BE2C (cell line): ENCODE measurements at regions not wholly inside any gene's neighbourhood (a gene's known extent, or its start where the extent isn't known, plus 50 kb on each side); places are given as distances from the start of the nearest gene placed in this dataset.
"Not testable (repeated sequence)": the region's sequence is repeated elsewhere in the genome, so short reads cannot be mapped to it uniquely, and the experiment has no call there.

Source experiments
- DNase-seq: peaks from one replicate; pipeline ENCODE4 v3.0.0-alpha.2; 2020
- H3K27me3 ChIP-seq: fragments of 250-450 bp; sonication (Bioruptor Pico); 2 replicates; pipeline ENCODE4 v1.5.1; 2020; ENCODE audit warnings: mild to moderate bottlenecking
- H3K36me3 ChIP-seq: fragments of 250-450 bp; sonication (Bioruptor Pico); 2 replicates; pipeline ENCODE4 v1.5.1; 2020; ENCODE audit warnings: mild to moderate bottlenecking
- H3K4me1 ChIP-seq: fragments of 250-450 bp; sonication (Bioruptor Pico); 2 replicates; pipeline ENCODE4 v1.5.1; 2020
- H3K4me3 ChIP-seq: 2 replicates; pipeline ENCODE4 v1.5.1; 2011; ENCODE audit warnings: low read depth, low read length
- H3K9me3 ChIP-seq: fragments of 250-450 bp; sonication (Bioruptor Pico); 2 replicates; pipeline ENCODE4 v1.5.1; 2020
- TF ChIP-seq, protein P1 (sequence below): IDR thresholded peaks from 2 replicates; pipeline ENCODE4 v1.5.1; 2012; ENCODE audit warnings: mild to moderate bottlenecking, low read depth, low read length

DNA sequence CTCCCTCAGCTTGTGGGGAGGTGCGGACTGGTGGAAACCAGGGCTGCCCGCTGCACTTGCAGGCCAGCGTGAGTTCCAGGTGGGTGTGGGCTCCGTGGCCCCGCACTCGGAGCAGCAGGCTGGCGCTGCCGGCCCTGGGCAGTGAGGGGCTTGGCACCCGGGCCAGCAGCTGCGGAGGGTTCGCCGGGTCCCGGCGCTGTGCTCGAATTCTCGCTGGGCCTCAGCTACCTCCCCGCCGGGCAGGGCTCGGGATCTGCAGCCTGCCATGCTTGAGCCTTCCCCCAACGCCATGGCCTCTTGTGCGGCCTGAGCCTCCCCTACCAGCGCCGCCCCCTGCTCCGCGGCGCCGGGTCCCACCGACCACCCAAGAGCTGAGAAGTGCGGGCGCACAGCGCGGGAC is 71.6 kb upstream of the ADGRL1 start:
- no peaks in the 10 kb centered on the region for H3K4me1 ChIP-seq
- H3K9me3 ChIP-seq = no peaks in the 10 kb centered on the region
- no peaks in the 10 kb centered on the region for H3K36me3 ChIP-seq
- no peak for DNase-seq
- H3K27me3 ChIP-seq = no peaks in the 10 kb centered on the region
- TF ChIP-seq, protein P1, sequence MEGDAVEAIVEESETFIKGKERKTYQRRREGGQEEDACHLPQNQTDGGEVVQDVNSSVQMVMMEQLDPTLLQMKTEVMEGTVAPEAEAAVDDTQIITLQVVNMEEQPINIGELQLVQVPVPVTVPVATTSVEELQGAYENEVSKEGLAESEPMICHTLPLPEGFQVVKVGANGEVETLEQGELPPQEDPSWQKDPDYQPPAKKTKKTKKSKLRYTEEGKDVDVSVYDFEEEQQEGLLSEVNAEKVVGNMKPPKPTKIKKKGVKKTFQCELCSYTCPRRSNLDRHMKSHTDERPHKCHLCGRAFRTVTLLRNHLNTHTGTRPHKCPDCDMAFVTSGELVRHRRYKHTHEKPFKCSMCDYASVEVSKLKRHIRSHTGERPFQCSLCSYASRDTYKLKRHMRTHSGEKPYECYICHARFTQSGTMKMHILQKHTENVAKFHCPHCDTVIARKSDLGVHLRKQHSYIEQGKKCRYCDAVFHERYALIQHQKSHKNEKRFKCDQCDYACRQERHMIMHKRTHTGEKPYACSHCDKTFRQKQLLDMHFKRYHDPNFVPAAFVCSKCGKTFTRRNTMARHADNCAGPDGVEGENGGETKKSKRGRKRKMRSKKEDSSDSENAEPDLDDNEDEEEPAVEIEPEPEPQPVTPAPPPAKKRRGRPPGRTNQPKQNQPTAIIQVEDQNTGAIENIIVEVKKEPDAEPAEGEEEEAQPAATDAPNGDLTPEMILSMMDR = no peak
- no peak overlapping the region for H3K4me3 ChIP-seq

DNA sequence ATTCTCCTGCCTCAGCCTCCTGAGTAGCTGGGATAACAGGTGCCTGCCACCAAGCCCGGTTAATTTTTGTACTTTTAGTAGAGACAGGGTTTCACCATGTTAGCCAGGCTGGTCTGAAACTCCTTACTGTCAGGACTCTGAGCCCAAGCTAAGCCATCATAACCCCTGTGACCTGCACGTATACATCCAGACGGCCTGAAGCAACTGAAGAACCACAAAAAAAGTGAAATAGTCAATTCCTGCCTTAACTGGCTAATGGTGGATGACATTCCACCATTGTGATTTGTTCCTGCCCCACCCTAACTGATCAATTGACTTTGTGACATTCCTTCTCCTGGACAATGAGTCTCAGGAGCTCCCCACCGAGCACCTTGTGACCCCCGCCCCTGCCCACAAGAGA is 69.9 kb upstream of the ADGRL1 start:
- H3K4me1 ChIP-seq, DNase-seq, H3K27me3 ChIP-seq, H3K9me3 ChIP-seq, H3K36me3 ChIP-seq, H3K4me3 ChIP-seq: not testable (repeated sequence)

DNA sequence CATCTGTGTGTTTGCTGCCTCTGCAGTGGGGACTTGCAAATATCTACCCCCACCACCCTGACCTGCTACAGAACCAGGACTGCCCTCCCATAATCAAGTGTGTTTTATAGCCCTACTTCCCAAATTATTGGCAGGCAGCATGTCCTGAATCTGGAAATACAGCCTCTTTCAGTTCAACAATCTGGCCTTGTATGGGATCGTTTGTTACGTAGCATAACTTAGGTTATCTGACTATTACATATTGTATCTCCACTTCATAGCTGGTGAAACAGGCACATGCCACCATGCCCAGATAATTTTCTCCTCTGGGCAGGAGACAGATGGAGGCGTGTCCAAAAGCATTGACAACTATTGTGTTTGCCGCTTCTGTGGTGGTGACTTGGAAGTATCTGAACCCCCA is 66.7 kb upstream of the ADGRL1 start:
- no peaks in the 10 kb centered on the region for H3K4me1 ChIP-seq
- no peak overlapping the region for H3K4me3 ChIP-seq
- no peak for DNase-seq
- peaks cover 3% of the 10 kb centered on the region; the same call in 1 of the 2 replicates for H3K27me3 ChIP-seq
- TF ChIP-seq, protein P1 = no peak
- H3K36me3 ChIP-seq = no peaks in the 10 kb centered on the region
- H3K9me3 ChIP-seq = no peaks in the 10 kb centered on the region

DNA sequence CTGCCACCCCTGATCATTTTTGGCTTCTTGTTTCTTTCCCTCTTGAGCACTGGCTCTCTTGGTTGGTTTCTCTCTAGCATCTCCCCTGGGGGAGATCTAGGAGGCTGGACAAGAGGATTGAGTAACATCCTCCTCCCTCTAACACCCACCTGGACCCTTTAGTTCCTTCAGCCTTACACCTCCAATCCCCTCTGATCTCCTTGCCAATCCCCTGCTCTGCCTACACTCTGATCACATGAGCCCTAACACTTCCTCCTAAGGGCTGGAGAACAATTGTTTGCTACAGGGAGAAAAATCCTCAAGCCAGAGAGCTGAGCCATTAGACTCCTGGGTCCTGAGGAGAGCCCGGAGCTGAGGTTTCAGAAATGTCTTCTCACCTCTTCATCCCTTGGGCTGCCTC is 65.9 kb upstream of the ADGRL1 start:
- Histone ChIP-seq H3K4me1 (no peaks in the 10 kb centered on the region), H3K27me3 (peaks cover 3% of the 10 kb centered on the region; the same call in 1 of the 2 replicates), H3K36me3 (no peaks in the 10 kb centered on the region), H3K9me3 (no peaks in the 10 kb centered on the region), H3K4me3 (no peak overlapping the region)
- TF ChIP-seq, protein P1 = no peak
- DNase-seq = no peak

DNA sequence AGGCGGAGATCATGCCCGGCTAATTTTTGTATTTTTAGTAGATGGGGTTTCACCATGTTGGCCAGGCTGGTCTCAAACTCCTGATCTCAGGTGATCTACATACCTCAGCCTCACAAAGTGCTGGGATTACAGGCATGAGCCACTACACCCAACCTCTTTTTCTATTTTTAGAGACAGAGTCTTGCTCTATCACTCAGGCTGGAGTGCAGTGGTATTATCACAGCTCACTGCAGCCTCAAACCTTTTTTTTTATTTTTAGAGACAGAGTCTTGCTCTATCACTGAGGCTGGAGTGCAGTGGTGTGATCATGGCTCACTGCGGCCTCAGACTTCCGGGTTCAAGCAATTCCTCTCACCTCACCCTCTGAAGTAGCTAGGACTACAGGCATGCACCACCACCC is 64.6 kb upstream of the ADGRL1 start:
- H3K4me3 ChIP-seq, H3K9me3 ChIP-seq, H3K36me3 ChIP-seq, H3K27me3 ChIP-seq, H3K4me1 ChIP-seq, DNase-seq: not testable (repeated sequence)

DNA sequence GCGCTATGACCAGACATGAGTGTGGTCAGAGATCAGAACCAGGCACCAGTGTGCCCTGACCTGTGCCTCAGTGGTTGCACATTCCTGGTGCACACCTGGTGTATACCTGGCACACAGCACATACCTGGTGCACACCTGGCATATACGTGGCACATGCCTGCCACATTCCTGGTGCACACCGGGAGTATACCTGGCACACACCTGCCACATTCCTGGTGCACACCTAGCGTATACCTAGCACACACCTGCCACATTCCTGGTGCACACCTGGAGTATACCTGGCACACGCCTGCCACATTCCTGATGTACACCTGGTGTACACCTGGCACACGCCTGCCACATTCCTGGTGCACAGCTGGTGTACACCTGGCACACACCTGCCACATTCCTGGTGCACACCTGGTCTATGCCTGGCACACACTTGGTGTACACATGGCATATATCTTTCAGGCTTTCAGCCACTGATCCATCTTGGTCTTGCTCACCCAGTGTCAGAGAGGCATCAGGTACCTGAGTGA is 61.3 kb upstream of the ADGRL1 start:
- Histone ChIP-seq H3K4me3 (no peak overlapping the region), H3K27me3 (peaks cover 18% of the 10 kb centered on the region), H3K9me3 (no peaks in the 10 kb centered on the region), H3K4me1 (no peaks in the 10 kb centered on the region), H3K36me3 (no peaks in the 10 kb centered on the region)
- TF ChIP-seq, protein P1 = no peak
- no peak for DNase-seq

DNA sequence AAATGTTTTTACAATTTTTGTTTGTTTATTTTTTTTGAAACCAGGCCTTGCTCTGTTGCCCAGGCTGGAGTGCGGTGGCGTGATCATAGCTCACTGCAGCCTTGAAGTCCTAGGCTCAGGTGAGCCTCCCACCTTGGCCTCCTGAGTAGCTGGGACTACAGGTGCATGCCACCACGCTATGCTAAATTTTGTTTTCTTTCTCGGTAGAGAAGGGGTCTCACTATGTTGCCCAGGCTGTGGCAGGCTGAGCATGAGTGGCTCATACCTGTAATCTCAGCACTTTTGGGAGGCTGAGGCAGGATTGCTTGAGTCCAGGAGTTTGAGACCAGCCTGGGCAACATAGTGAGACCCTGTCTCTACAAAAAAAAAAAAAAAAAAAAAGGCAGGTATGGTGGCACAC is 60.2 kb upstream of the ADGRL1 start:
- H3K4me3 ChIP-seq, H3K4me1 ChIP-seq, H3K9me3 ChIP-seq, DNase-seq, H3K36me3 ChIP-seq: not testable (repeated sequence)
- peaks cover 18% of the 10 kb centered on the region; the same call in 1 of the 2 replicates for H3K27me3 ChIP-seq
